Transverse colon (tissue), 3 donors: ENCODE measurements at regions not wholly inside any gene's neighbourhood (a gene's known extent, or its start where the extent isn't known, plus 50 kb on each side); places are given as distances from the start of the nearest gene placed in this dataset.

Experiments
- EP300 ChIP-seq: sonication (generic); formaldehyde crosslinking; IDR thresholded peaks from one replicate; pipeline ENCODE4 v1.6.1; 2017; ENCODE audit warnings: antibody characterized with exemption, low read depth
- POLR2A ChIP-seq: fragments of 450-650 bp; IDR thresholded peaks from one replicate; pipeline ENCODE4 v1.6.1; 2016; ENCODE audit warnings: antibody characterized with exemption, mild to moderate bottlenecking, moderate library complexity
- TF ChIP-seq, protein P1 (sequence below), 5 experiments: fragments of 200-600 bp in 3 of 5; fragments of 450-650 bp in 2 of 5; sonication (generic) in 3 of 5; IDR thresholded peaks; 1 replicate in 2 of 5; 2 replicates in 3 of 5; pipeline ENCODE4 v1.5.1; 2016 to 2017; ENCODE audit warnings: antibody characterized with exemption in 5 of 5, inconsistent platforms in 3 of 5, mild to moderate bottlenecking in 2 of 5, moderate library complexity in 1 of 5

DNA sequence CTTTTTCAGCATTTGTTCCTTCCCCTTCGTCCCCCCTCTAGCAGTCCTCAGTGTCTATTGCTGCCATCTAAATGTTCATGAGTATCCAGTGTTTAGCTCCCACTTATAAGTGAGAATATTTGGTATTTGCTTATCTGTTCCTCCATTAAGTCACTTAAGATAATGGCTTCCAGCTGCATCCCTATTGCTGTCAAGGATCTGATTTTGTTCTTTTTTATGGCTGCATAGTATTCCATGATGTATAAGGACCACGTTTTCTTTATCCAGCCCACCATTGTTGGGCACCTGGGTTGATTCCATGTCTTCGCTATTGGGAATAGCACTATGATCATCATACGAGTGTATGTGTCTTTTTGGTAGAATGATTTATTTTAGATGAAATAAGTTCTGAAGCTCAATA, 166.9 kb upstream of the NCK2 start:
- TF ChIP-seq, protein P1, sequence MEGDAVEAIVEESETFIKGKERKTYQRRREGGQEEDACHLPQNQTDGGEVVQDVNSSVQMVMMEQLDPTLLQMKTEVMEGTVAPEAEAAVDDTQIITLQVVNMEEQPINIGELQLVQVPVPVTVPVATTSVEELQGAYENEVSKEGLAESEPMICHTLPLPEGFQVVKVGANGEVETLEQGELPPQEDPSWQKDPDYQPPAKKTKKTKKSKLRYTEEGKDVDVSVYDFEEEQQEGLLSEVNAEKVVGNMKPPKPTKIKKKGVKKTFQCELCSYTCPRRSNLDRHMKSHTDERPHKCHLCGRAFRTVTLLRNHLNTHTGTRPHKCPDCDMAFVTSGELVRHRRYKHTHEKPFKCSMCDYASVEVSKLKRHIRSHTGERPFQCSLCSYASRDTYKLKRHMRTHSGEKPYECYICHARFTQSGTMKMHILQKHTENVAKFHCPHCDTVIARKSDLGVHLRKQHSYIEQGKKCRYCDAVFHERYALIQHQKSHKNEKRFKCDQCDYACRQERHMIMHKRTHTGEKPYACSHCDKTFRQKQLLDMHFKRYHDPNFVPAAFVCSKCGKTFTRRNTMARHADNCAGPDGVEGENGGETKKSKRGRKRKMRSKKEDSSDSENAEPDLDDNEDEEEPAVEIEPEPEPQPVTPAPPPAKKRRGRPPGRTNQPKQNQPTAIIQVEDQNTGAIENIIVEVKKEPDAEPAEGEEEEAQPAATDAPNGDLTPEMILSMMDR (IDR thresholded peaks at IDR 0.05) = no peak
- TF ChIP-seq POLR2A (no peak), EP300 (no peak)
